ENCODE measurements at regions not wholly inside any gene's neighbourhood (a gene's known extent, or its start where the extent isn't known, plus 50 kb on each side); places are given as distances from the start of the nearest gene placed in this dataset.

- Histone ChIP-seq H3K79me2 (ENCODE audit: insufficient read depth, low read depth) (no peaks in the 10 kb centered on the region), H2AFZ (ENCODE audit: low read depth) (no peak overlapping the region), H4K20me1 (ENCODE audit: insufficient read depth) (no peaks in the 10 kb centered on the region), H3K4me2 (no peak overlapping the region), H3K27ac (no peak overlapping the region), H3K27me3 (ENCODE audit: insufficient read depth, low read depth) (no peaks in the 10 kb centered on the region), H3K36me3 (ENCODE audit: insufficient read depth) (no peaks in the 10 kb centered on the region), H3K4me1 (ENCODE audit: low read depth, poor library complexity, severe bottlenecking) (no peaks in the 10 kb centered on the region), H3K9ac (no peak overlapping the region), H3K4me3 (IDR thresholded peaks at IDR 0.05; ENCODE audit: insufficient read depth, low read depth, low read length) (no peak overlapping the region)
- no peak for TF ChIP-seq CTCF (conservative IDR thresholded peaks at IDR 0.05; ENCODE audit: low read depth, low read length)
Measured at GRCh38 chr9:106693558-106693957, 169.4 kb upstream of the ZNF462 start.

DNA sequence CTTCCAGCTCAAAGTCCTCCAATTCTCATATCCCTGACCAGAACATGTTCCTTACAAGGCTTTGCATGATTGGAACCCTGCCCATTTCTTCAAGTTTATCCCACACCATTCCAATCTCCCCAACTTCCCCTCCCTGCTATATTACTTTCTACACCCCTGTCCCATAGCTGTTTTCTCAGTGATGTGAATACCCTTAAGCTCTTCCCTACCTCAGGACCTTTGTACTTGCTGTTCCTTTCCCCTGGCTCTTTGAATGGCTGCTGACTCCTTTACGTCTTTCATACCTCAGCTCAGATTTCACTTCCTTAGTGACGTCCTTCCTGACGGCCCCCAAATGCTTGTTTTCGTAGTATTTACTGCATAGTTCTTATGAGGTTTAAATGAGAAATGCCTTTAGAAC, 166.2 kb upstream of the ZNF462 start:
- Histone ChIP-seq H2AFZ (ENCODE audit: low read depth) (no peak overlapping the region), H3K79me2 (ENCODE audit: insufficient read depth, low read depth) (no peaks in the 10 kb centered on the region), H3K9ac (no peak overlapping the region), H3K4me2 (no peak overlapping the region), H3K27me3 (ENCODE audit: insufficient read depth, low read depth) (no peaks in the 10 kb centered on the region), H3K4me3 (IDR thresholded peaks at IDR 0.05; ENCODE audit: insufficient read depth, low read depth, low read length) (no peak overlapping the region), H3K36me3 (ENCODE audit: insufficient read depth) (no peaks in the 10 kb centered on the region), H4K20me1 (ENCODE audit: insufficient read depth) (no peaks in the 10 kb centered on the region), H3K27ac (no peak overlapping the region), H3K4me1 (ENCODE audit: low read depth, poor library complexity, severe bottlenecking) (no peaks in the 10 kb centered on the region)
- TF ChIP-seq CTCF (conservative IDR thresholded peaks at IDR 0.05; ENCODE audit: low read depth, low read length): no peak

GRCh38 chr9:106697390-106697749, 165.6 kb upstream of the ZNF462 start:
- Histone ChIP-seq H3K27me3 (ENCODE audit: insufficient read depth, low read depth) (no peaks in the 10 kb centered on the region), H3K79me2 (ENCODE audit: insufficient read depth, low read depth) (no peaks in the 10 kb centered on the region), H3K27ac (no peak overlapping the region), H3K36me3 (ENCODE audit: insufficient read depth) (no peaks in the 10 kb centered on the region), H3K9ac (no peak overlapping the region), H4K20me1 (ENCODE audit: insufficient read depth) (no peaks in the 10 kb centered on the region), H3K4me3 (IDR thresholded peaks at IDR 0.05; ENCODE audit: insufficient read depth, low read depth, low read length) (no peak overlapping the region), H3K4me2 (no peak overlapping the region), H3K4me1 (ENCODE audit: low read depth, poor library complexity, severe bottlenecking) (no peaks in the 10 kb centered on the region), H2AFZ (ENCODE audit: low read depth) (no peak overlapping the region)
- TF ChIP-seq CTCF (conservative IDR thresholded peaks at IDR 0.05; ENCODE audit: low read depth, low read length): no peak

DNA sequence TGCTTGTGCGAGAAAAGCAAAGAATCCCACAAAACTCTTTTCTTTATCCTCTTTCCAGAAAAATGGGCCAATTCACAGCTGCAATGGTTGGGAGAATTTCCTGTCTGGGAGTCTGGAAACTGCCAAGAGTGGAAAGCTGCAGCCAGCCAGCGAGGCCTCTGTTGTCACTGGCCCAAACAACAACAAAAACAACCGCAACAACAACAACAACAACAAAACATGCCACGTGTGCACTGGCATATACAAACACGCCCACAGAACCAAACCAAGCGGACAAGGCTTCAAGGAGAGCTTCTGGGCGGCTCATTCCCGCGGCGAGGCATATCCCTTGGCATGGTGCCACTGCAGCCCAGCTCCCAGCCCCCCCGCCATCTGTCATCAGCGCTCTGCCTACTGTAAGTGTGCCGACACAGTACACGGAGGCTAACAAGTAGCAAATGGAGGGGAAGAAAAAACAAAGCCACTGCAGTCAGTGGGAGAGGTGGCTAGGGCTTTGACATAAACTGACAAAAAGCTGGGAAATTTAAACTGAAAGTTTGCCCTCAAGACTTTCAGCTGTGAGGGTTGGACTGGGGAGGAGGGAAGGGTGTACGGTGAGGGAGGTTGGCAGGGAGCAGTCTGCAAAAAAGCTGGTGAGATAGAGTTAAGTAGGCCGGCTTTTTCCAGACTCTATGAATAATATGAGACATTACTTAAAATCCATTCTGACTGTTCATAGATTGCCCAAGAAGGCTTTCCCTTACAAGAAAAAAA, 165.0 kb upstream of the ZNF462 start:
- H3K4me2 ChIP-seq: no peak overlapping the region
- no peak overlapping the region for H3K4me3 ChIP-seq (IDR thresholded peaks at IDR 0.05; ENCODE audit: insufficient read depth, low read depth, low read length)
- no peaks in the 10 kb centered on the region for H3K79me2 ChIP-seq (ENCODE audit: insufficient read depth, low read depth)
- no peak for TF ChIP-seq CTCF (conservative IDR thresholded peaks at IDR 0.05; ENCODE audit: low read depth, low read length)
- H2AFZ ChIP-seq (ENCODE audit: low read depth): no peak overlapping the region
- H3K4me1 ChIP-seq (ENCODE audit: low read depth, poor library complexity, severe bottlenecking): no peaks in the 10 kb centered on the region
- no peak overlapping the region for H3K27ac ChIP-seq
- H3K36me3 ChIP-seq (ENCODE audit: insufficient read depth): no peaks in the 10 kb centered on the region
- H3K9ac ChIP-seq: no peak overlapping the region
- H3K27me3 ChIP-seq (ENCODE audit: insufficient read depth, low read depth): no peaks in the 10 kb centered on the region
- no peaks in the 10 kb centered on the region for H4K20me1 ChIP-seq (ENCODE audit: insufficient read depth)

Data from KMS-11 (cell line).